ENCODE measurements at regions not wholly inside any gene's neighbourhood (a gene's known extent, or its start where the extent isn't known, plus 50 kb on each side); places are given as distances from the start of the nearest gene placed in this dataset.

- Histone ChIP-seq H3K36me3 (ENCODE audit: control insufficient read depth in 2 of 2, insufficient read depth in 2 of 2, low read length in 2 of 2) (no peaks in the 10 kb centered on the region), H3K9ac (ENCODE audit: low read depth in 1 of 2, low read length in 2 of 2) (no peak overlapping the region), H3K9me3 (ENCODE audit: control insufficient read depth in 2 of 2, low read length in 2 of 2) (no peaks in the 10 kb centered on the region), H3K27me3 (ENCODE audit: control insufficient read depth in 2 of 2, insufficient read depth in 2 of 2, low read length in 2 of 2) (no peaks in the 10 kb centered on the region), H3K27ac (ENCODE audit: low read depth in 2 of 2, low read length in 2 of 2) (no peak overlapping the region), H3K4me3 (ENCODE audit: low read length in 2 of 2) (no peak overlapping the region), H3K4me1 (ENCODE audit: control insufficient read depth in 2 of 2, insufficient read depth in 2 of 2, low read length in 2 of 2) (no peaks in the 10 kb centered on the region)
Observed at GRCh38 chr7:41878309-41879295, 175.7 kb upstream of the INHBA start.

- H3K27ac ChIP-seq (ENCODE audit: low read depth in 2 of 2, low read length in 2 of 2): no peak overlapping the region
- H3K4me1 ChIP-seq (ENCODE audit: control insufficient read depth in 2 of 2, insufficient read depth in 2 of 2, low read length in 2 of 2): no peaks in the 10 kb centered on the region
Observed at GRCh38 chr7:41877118-41877517, 174.2 kb upstream of the INHBA start.

GRCh38 chr7:41875513-41875912, 172.6 kb upstream of the INHBA start:
- Histone ChIP-seq H3K4me1 (ENCODE audit: control insufficient read depth in 2 of 2, insufficient read depth in 2 of 2, low read length in 2 of 2) (no peaks in the 10 kb centered on the region), H3K9ac (ENCODE audit: low read depth in 1 of 2, low read length in 2 of 2) (no peak overlapping the region), H3K9me3 (ENCODE audit: control insufficient read depth in 2 of 2, low read length in 2 of 2) (no peaks in the 10 kb centered on the region), H3K27me3 (ENCODE audit: control insufficient read depth in 2 of 2, insufficient read depth in 2 of 2, low read length in 2 of 2) (no peaks in the 10 kb centered on the region), H3K36me3 (ENCODE audit: control insufficient read depth in 2 of 2, insufficient read depth in 2 of 2, low read length in 2 of 2) (no peaks in the 10 kb centered on the region), H3K27ac (ENCODE audit: low read depth in 2 of 2, low read length in 2 of 2) (no peak overlapping the region), H3K4me3 (ENCODE audit: low read length in 2 of 2) (no peak overlapping the region)

More at GRCh38 chr7:41877118-41877517, 174.2 kb upstream of the INHBA start:
- Histone ChIP-seq H3K9me3 (ENCODE audit: control insufficient read depth in 2 of 2, low read length in 2 of 2) (no peaks in the 10 kb centered on the region), H3K36me3 (ENCODE audit: control insufficient read depth in 2 of 2, insufficient read depth in 2 of 2, low read length in 2 of 2) (no peaks in the 10 kb centered on the region), H3K9ac (ENCODE audit: low read depth in 1 of 2, low read length in 2 of 2) (no peak overlapping the region), H3K27me3 (ENCODE audit: control insufficient read depth in 2 of 2, insufficient read depth in 2 of 2, low read length in 2 of 2) (no peaks in the 10 kb centered on the region), H3K4me3 (ENCODE audit: low read length in 2 of 2) (no peak overlapping the region)

- no peaks in the 10 kb centered on the region for H3K4me1 ChIP-seq (ENCODE audit: control insufficient read depth in 2 of 2, insufficient read depth in 2 of 2, low read length in 2 of 2)
- no peaks in the 10 kb centered on the region for H3K9me3 ChIP-seq (ENCODE audit: control insufficient read depth in 2 of 2, low read length in 2 of 2)
- no peaks in the 10 kb centered on the region for H3K36me3 ChIP-seq (ENCODE audit: control insufficient read depth in 2 of 2, insufficient read depth in 2 of 2, low read length in 2 of 2)
- no peak overlapping the region for H3K27ac ChIP-seq (ENCODE audit: low read depth in 2 of 2, low read length in 2 of 2)
- no peak overlapping the region for H3K4me3 ChIP-seq (ENCODE audit: low read length in 2 of 2)
- H3K27me3 ChIP-seq (ENCODE audit: control insufficient read depth in 2 of 2, insufficient read depth in 2 of 2, low read length in 2 of 2): no peaks in the 10 kb centered on the region
- no peak overlapping the region for H3K9ac ChIP-seq (ENCODE audit: low read depth in 1 of 2, low read length in 2 of 2)
Observed at GRCh38 chr7:41874201-41874785, 171.4 kb upstream of the INHBA start.

- no peaks in the 10 kb centered on the region for H3K27me3 ChIP-seq (ENCODE audit: control insufficient read depth in 2 of 2, insufficient read depth in 2 of 2, low read length in 2 of 2)
- H3K4me1 ChIP-seq (ENCODE audit: control insufficient read depth in 2 of 2, insufficient read depth in 2 of 2, low read length in 2 of 2): no peaks in the 10 kb centered on the region
- H3K27ac ChIP-seq (ENCODE audit: low read depth in 2 of 2, low read length in 2 of 2): no peak overlapping the region
- no peaks in the 10 kb centered on the region for H3K36me3 ChIP-seq (ENCODE audit: control insufficient read depth in 2 of 2, insufficient read depth in 2 of 2, low read length in 2 of 2)
- no peak overlapping the region for H3K4me3 ChIP-seq (ENCODE audit: low read length in 2 of 2)
- H3K9ac ChIP-seq (ENCODE audit: low read depth in 1 of 2, low read length in 2 of 2): no peak overlapping the region
- H3K9me3 ChIP-seq (ENCODE audit: control insufficient read depth in 2 of 2, low read length in 2 of 2): no peaks in the 10 kb centered on the region
Observed at GRCh38 chr7:41873741-41874140, 170.9 kb upstream of the INHBA start.

- H3K9ac ChIP-seq (ENCODE audit: low read depth in 1 of 2, low read length in 2 of 2): no peak overlapping the region
- H3K4me1 ChIP-seq (ENCODE audit: control insufficient read depth in 2 of 2, insufficient read depth in 2 of 2, low read length in 2 of 2): no peaks in the 10 kb centered on the region
- H3K27ac ChIP-seq (ENCODE audit: low read depth in 2 of 2, low read length in 2 of 2): no peak overlapping the region
- no peak overlapping the region for H3K4me3 ChIP-seq (ENCODE audit: low read length in 2 of 2)
- H3K27me3 ChIP-seq (ENCODE audit: control insufficient read depth in 2 of 2, insufficient read depth in 2 of 2, low read length in 2 of 2): no peaks in the 10 kb centered on the region
- no peaks in the 10 kb centered on the region for H3K36me3 ChIP-seq (ENCODE audit: control insufficient read depth in 2 of 2, insufficient read depth in 2 of 2, low read length in 2 of 2)
- H3K9me3 ChIP-seq (ENCODE audit: control insufficient read depth in 2 of 2, low read length in 2 of 2): no peaks in the 10 kb centered on the region
Observed at GRCh38 chr7:41872966-41873365, 170.1 kb upstream of the INHBA start.

- H3K4me3 ChIP-seq (ENCODE audit: low read length in 2 of 2): no peak overlapping the region
- H3K9me3 ChIP-seq (ENCODE audit: control insufficient read depth in 2 of 2, low read length in 2 of 2): no peaks in the 10 kb centered on the region
- H3K9ac ChIP-seq (ENCODE audit: low read depth in 1 of 2, low read length in 2 of 2): no peak overlapping the region
- H3K27ac ChIP-seq (ENCODE audit: low read depth in 2 of 2, low read length in 2 of 2): no peak overlapping the region
- no peaks in the 10 kb centered on the region for H3K27me3 ChIP-seq (ENCODE audit: control insufficient read depth in 2 of 2, insufficient read depth in 2 of 2, low read length in 2 of 2)
- no peaks in the 10 kb centered on the region for H3K36me3 ChIP-seq (ENCODE audit: control insufficient read depth in 2 of 2, insufficient read depth in 2 of 2, low read length in 2 of 2)
- H3K4me1 ChIP-seq (ENCODE audit: control insufficient read depth in 2 of 2, insufficient read depth in 2 of 2, low read length in 2 of 2): no peaks in the 10 kb centered on the region
Observed at GRCh38 chr7:41870461-41871138, 167.7 kb upstream of the INHBA start.

- H3K4me1 ChIP-seq (ENCODE audit: control insufficient read depth in 2 of 2, insufficient read depth in 2 of 2, low read length in 2 of 2): no peaks in the 10 kb centered on the region
- H3K27me3 ChIP-seq (ENCODE audit: control insufficient read depth in 2 of 2, insufficient read depth in 2 of 2, low read length in 2 of 2): no peaks in the 10 kb centered on the region
- no peak overlapping the region for H3K9ac ChIP-seq (ENCODE audit: low read depth in 1 of 2, low read length in 2 of 2)
- H3K9me3 ChIP-seq (ENCODE audit: control insufficient read depth in 2 of 2, low read length in 2 of 2): peaks cover 0 to 6% of the 10 kb centered on the region in 2 donors
- no peak overlapping the region for H3K27ac ChIP-seq (ENCODE audit: low read depth in 2 of 2, low read length in 2 of 2)
- H3K36me3 ChIP-seq (ENCODE audit: control insufficient read depth in 2 of 2, insufficient read depth in 2 of 2, low read length in 2 of 2): no peaks in the 10 kb centered on the region
- no peak overlapping the region for H3K4me3 ChIP-seq (ENCODE audit: low read length in 2 of 2)
Observed at GRCh38 chr7:41869997-41870396, 167.1 kb upstream of the INHBA start.

GRCh38 chr7:41869596-41869995, 166.7 kb upstream of the INHBA start:
- H3K27ac ChIP-seq (ENCODE audit: low read depth in 2 of 2, low read length in 2 of 2): no peak overlapping the region
- H3K27me3 ChIP-seq (ENCODE audit: control insufficient read depth in 2 of 2, insufficient read depth in 2 of 2, low read length in 2 of 2): no peaks in the 10 kb centered on the region
- H3K9me3 ChIP-seq (ENCODE audit: control insufficient read depth in 2 of 2, low read length in 2 of 2): peaks cover 0 to 7% of the 10 kb centered on the region in 2 donors
- no peaks in the 10 kb centered on the region for H3K36me3 ChIP-seq (ENCODE audit: control insufficient read depth in 2 of 2, insufficient read depth in 2 of 2, low read length in 2 of 2)
- H3K9ac ChIP-seq (ENCODE audit: low read depth in 1 of 2, low read length in 2 of 2): no peak overlapping the region
- H3K4me1 ChIP-seq (ENCODE audit: control insufficient read depth in 2 of 2, insufficient read depth in 2 of 2, low read length in 2 of 2): no peaks in the 10 kb centered on the region
- H3K4me3 ChIP-seq (ENCODE audit: low read length in 2 of 2): no peak overlapping the region

GRCh38 chr7:41869091-41869490, 166.2 kb upstream of the INHBA start:
- peaks cover 0 to 7% of the 10 kb centered on the region in 2 donors for H3K9me3 ChIP-seq (ENCODE audit: control insufficient read depth in 2 of 2, low read length in 2 of 2)
- H3K4me3 ChIP-seq (ENCODE audit: low read length in 2 of 2): no peak overlapping the region
- H3K9ac ChIP-seq (ENCODE audit: low read depth in 1 of 2, low read length in 2 of 2): no peak overlapping the region
- no peaks in the 10 kb centered on the region for H3K27me3 ChIP-seq (ENCODE audit: control insufficient read depth in 2 of 2, insufficient read depth in 2 of 2, low read length in 2 of 2)
- no peak overlapping the region for H3K27ac ChIP-seq (ENCODE audit: low read depth in 2 of 2, low read length in 2 of 2)
- H3K36me3 ChIP-seq (ENCODE audit: control insufficient read depth in 2 of 2, insufficient read depth in 2 of 2, low read length in 2 of 2): no peaks in the 10 kb centered on the region
- H3K4me1 ChIP-seq (ENCODE audit: control insufficient read depth in 2 of 2, insufficient read depth in 2 of 2, low read length in 2 of 2): no peaks in the 10 kb centered on the region
